ENCODE measurements at regions not wholly inside any gene's neighbourhood (a gene's known extent, or its start where the extent isn't known, plus 50 kb on each side); places are given as distances from the start of the nearest gene placed in this dataset.

DNA sequence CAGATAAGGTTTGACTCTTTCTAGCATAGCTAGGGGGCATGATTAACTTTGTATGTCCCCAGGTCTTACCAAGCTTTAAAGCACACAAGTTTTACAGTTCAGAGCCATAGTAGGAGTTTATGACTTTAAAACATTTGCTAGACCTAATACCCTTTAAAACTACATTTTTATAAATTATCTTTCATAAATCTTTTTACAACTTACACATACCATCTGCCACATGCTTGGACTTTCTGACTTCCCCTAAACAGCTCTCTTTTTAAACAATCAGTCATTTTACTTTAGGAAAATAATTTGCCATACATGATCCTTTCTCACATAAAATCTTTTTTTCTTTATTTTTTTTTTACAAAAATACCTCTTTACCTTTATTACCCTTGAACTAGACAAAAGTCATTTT, 735.3 kb upstream of the CADM2 start:
- Histone ChIP-seq H2AFZ (no peak overlapping the region), H3K36me3 (ENCODE audit: low read depth) (no peaks in the 10 kb centered on the region), H3K27ac (no peak overlapping the region), H3K27me3 (replicated peaks; ENCODE audit: insufficient read depth) (no peaks in the 10 kb centered on the region), H3F3A (ENCODE audit: insufficient read depth) (no peaks in the 10 kb centered on the region), H3K9ac (no peak overlapping the region), H3K79me2 (ENCODE audit: insufficient read depth) (no peaks in the 10 kb centered on the region), H3K4me1 (ENCODE audit: insufficient read depth) (no peaks in the 10 kb centered on the region), H3K9me3 (ENCODE audit: low read depth) (no peaks in the 10 kb centered on the region), H4K20me1 (ENCODE audit: insufficient read depth) (no peaks in the 10 kb centered on the region), H3K4me2 (ENCODE audit: unreplicated experiment) (no peak overlapping the region), H3K9me2 (ENCODE audit: insufficient read depth) (no peaks in the 10 kb centered on the region), H3K4me3 (no peak overlapping the region)
- no peak for DNase-seq
- TF ChIP-seq EZH2phosphoT487 (IDR thresholded peaks at IDR 0.05; ENCODE audit: insufficient read depth, low read depth) (no peak), EZH2 (IDR thresholded peaks at IDR 0.05; ENCODE audit: insufficient read depth, poor library complexity, severe bottlenecking) (no peak)
- in situ Hi-C loops (cut with MboI), result no loop called here

- in situ Hi-C loops (cut with MboI), result no loop called here
- no peak for DNase-seq
- H3K4me1 ChIP-seq (ENCODE audit: insufficient read depth), result no peaks in the 10 kb centered on the region
These were observed 734.5 kb upstream of the CADM2 start for GRCh38 chr3:84224262-84224661.

GRCh38 chr3:84236261-84236660, 722.5 kb upstream of the CADM2 start:
- DNase-seq, result no peak
- no peak overlapping the region for H3K9ac ChIP-seq
- no peak overlapping the region for H3K4me3 ChIP-seq
- H3K4me2 ChIP-seq (ENCODE audit: unreplicated experiment), result no peak overlapping the region
- no peaks in the 10 kb centered on the region for H3F3A ChIP-seq (ENCODE audit: insufficient read depth)
- no peak overlapping the region for H3K27ac ChIP-seq
- peaks cover 3% of the 10 kb centered on the region for H3K9me3 ChIP-seq (ENCODE audit: low read depth)
- H4K20me1 ChIP-seq (ENCODE audit: insufficient read depth), result no peaks in the 10 kb centered on the region
- H3K9me2 ChIP-seq (ENCODE audit: insufficient read depth), result no peaks in the 10 kb centered on the region
- no peaks in the 10 kb centered on the region for H3K4me1 ChIP-seq (ENCODE audit: insufficient read depth)
- H3K79me2 ChIP-seq (ENCODE audit: insufficient read depth), result no peaks in the 10 kb centered on the region
- WGBS, 2 experiments (ENCODE audit: low coverage in 1 of 2, low lambda C conversion rate in 2 of 2, missing lambda C conversion rate in 2 of 2), result 16 to 22% methylated on average over 4 of the region's 4 CpGs
- in situ Hi-C loops (cut with MboI), result no loop called here
- no peak overlapping the region for H2AFZ ChIP-seq
- TF ChIP-seq EZH2phosphoT487 (IDR thresholded peaks at IDR 0.05; ENCODE audit: insufficient read depth, low read depth) (no peak), EZH2 (IDR thresholded peaks at IDR 0.05; ENCODE audit: insufficient read depth, poor library complexity, severe bottlenecking) (no peak)
- no peaks in the 10 kb centered on the region for H3K27me3 ChIP-seq (replicated peaks; ENCODE audit: insufficient read depth)
- no peaks in the 10 kb centered on the region for H3K36me3 ChIP-seq (ENCODE audit: low read depth)

More at GRCh38 chr3:84224262-84224661, 734.5 kb upstream of the CADM2 start:
- H3K9me3 ChIP-seq (ENCODE audit: low read depth), result no peaks in the 10 kb centered on the region
- TF ChIP-seq EZH2phosphoT487 (IDR thresholded peaks at IDR 0.05; ENCODE audit: insufficient read depth, low read depth), result no peak
- no peak for TF ChIP-seq EZH2 (IDR thresholded peaks at IDR 0.05; ENCODE audit: insufficient read depth, poor library complexity, severe bottlenecking)
- H3K36me3 ChIP-seq (ENCODE audit: low read depth), result no peaks in the 10 kb centered on the region
- WGBS, 2 experiments (ENCODE audit: low coverage in 1 of 2, low lambda C conversion rate in 2 of 2, missing lambda C conversion rate in 2 of 2), result 19 to 32% methylated on average over 2 of the region's 2 CpGs
- H3K4me3 ChIP-seq, result no peak overlapping the region
- no peak overlapping the region for H2AFZ ChIP-seq
- H3K9me2 ChIP-seq (ENCODE audit: insufficient read depth), result no peaks in the 10 kb centered on the region; the same call in 1 of the 2 replicates
- no peak overlapping the region for H3K4me2 ChIP-seq (ENCODE audit: unreplicated experiment)
- H4K20me1 ChIP-seq (ENCODE audit: insufficient read depth), result no peaks in the 10 kb centered on the region
- no peaks in the 10 kb centered on the region for H3K27me3 ChIP-seq (replicated peaks; ENCODE audit: insufficient read depth)
- H3K9ac ChIP-seq, result no peak overlapping the region
- no peaks in the 10 kb centered on the region for H3F3A ChIP-seq (ENCODE audit: insufficient read depth)
- H3K27ac ChIP-seq, result no peak overlapping the region
- no peaks in the 10 kb centered on the region for H3K79me2 ChIP-seq (ENCODE audit: insufficient read depth)

DNA sequence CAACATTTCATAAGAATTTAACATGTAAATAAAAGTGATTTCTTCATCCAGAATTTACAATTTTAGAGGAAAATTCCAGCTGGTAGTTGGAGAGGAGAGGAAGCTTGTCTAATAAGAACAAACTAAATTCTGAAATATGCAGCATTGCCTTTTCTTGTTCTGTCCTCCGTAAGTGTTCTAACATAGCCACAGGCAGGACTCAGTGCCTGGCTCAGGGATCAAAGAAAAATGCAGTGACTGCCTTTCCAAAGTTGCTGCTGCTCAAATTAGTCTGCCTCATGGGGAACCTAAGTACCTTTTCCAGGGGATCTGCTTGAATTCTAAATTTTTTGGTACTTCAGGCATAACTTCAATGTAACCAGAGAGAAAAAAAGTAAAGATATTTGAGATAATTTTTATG, 713.0 kb upstream of the CADM2 start:
- H3K4me3 ChIP-seq, result no peak overlapping the region
- H3K79me2 ChIP-seq (ENCODE audit: insufficient read depth), result no peaks in the 10 kb centered on the region
- H3K9me2 ChIP-seq (ENCODE audit: insufficient read depth), result no peaks in the 10 kb centered on the region
- H3K36me3 ChIP-seq (ENCODE audit: low read depth), result no peaks in the 10 kb centered on the region
- no peak for DNase-seq
- TF ChIP-seq EZH2 (IDR thresholded peaks at IDR 0.05; ENCODE audit: insufficient read depth, poor library complexity, severe bottlenecking) (no peak), EZH2phosphoT487 (IDR thresholded peaks at IDR 0.05; ENCODE audit: insufficient read depth, low read depth) (no peak)
- in situ Hi-C loops (cut with MboI), result no loop called here
- H3K9ac ChIP-seq, result no peak overlapping the region
- no peaks in the 10 kb centered on the region for H3F3A ChIP-seq (ENCODE audit: insufficient read depth)
- no peak overlapping the region for H3K27ac ChIP-seq
- 21 to 25% methylated on average over 1 of the region's 1 CpG for WGBS, 2 experiments (ENCODE audit: low coverage in 1 of 2, low lambda C conversion rate in 2 of 2, missing lambda C conversion rate in 2 of 2)
- no peaks in the 10 kb centered on the region for H3K4me1 ChIP-seq (ENCODE audit: insufficient read depth)
- no peak overlapping the region for H2AFZ ChIP-seq
- no peak overlapping the region for H3K4me2 ChIP-seq (ENCODE audit: unreplicated experiment)
- H4K20me1 ChIP-seq (ENCODE audit: insufficient read depth), result no peaks in the 10 kb centered on the region
- no peaks in the 10 kb centered on the region for H3K9me3 ChIP-seq (ENCODE audit: low read depth)
- H3K27me3 ChIP-seq (replicated peaks; ENCODE audit: insufficient read depth), result no peaks in the 10 kb centered on the region

GRCh38 chr3:84260596-84260995, 698.2 kb upstream of the CADM2 start:
- no peaks in the 10 kb centered on the region for H4K20me1 ChIP-seq (ENCODE audit: insufficient read depth)
- no peaks in the 10 kb centered on the region for H3F3A ChIP-seq (ENCODE audit: insufficient read depth)
- no peaks in the 10 kb centered on the region for H3K27me3 ChIP-seq (replicated peaks; ENCODE audit: insufficient read depth)
- no peak for TF ChIP-seq EZH2 (IDR thresholded peaks at IDR 0.05; ENCODE audit: insufficient read depth, poor library complexity, severe bottlenecking)
- no peak for TF ChIP-seq EZH2phosphoT487 (IDR thresholded peaks at IDR 0.05; ENCODE audit: insufficient read depth, low read depth)
- no peaks in the 10 kb centered on the region for H3K9me3 ChIP-seq (ENCODE audit: low read depth)
- no peaks in the 10 kb centered on the region for H3K9me2 ChIP-seq (ENCODE audit: insufficient read depth)
- 5 to 7% methylated on average over 3 of the region's 3 CpGs for WGBS, 2 experiments (ENCODE audit: low coverage in 1 of 2, low lambda C conversion rate in 2 of 2, missing lambda C conversion rate in 2 of 2)
- H3K36me3 ChIP-seq (ENCODE audit: low read depth), result no peaks in the 10 kb centered on the region
- no peak overlapping the region for H3K4me2 ChIP-seq (ENCODE audit: unreplicated experiment)
- H3K4me3 ChIP-seq, result no peak overlapping the region
- H3K79me2 ChIP-seq (ENCODE audit: insufficient read depth), result no peaks in the 10 kb centered on the region
- in situ Hi-C loops (cut with MboI), result no loop called here
- no peaks in the 10 kb centered on the region for H3K4me1 ChIP-seq (ENCODE audit: insufficient read depth)
- DNase-seq, result no peak
- H2AFZ ChIP-seq, result no peak overlapping the region
- no peak overlapping the region for H3K9ac ChIP-seq
- H3K27ac ChIP-seq, result no peak overlapping the region
